Stomach (tissue), 4 donors: ENCODE measurements at regions not wholly inside any gene's neighbourhood (a gene's known extent, or its start where the extent isn't known, plus 50 kb on each side); places are given as distances from the start of the nearest gene placed in this dataset.

Source experiments
- EP300 ChIP-seq: sonication (generic); formaldehyde crosslinking; IDR thresholded peaks from one replicate; pipeline ENCODE4 v1.6.1; 2017; ENCODE audit warnings: antibody characterized with exemption
- POLR2A ChIP-seq, 4 donors: fragments of 450-650 bp; IDR thresholded peaks; one replicate each; pipeline ENCODE4 v1.6.1; 2016; ENCODE audit warnings: antibody characterized with exemption in 4 of 4, control low read depth in 2 of 4, mild to moderate bottlenecking in 1 of 4, moderate library complexity in 1 of 4
- POLR2AphosphoS5 ChIP-seq, 3 donors: sonication (generic); formaldehyde crosslinking; IDR thresholded peaks; one replicate each; pipeline ENCODE4 v1.6.1; 2016; ENCODE audit warnings: antibody characterized with exemption in 3 of 3
- TF ChIP-seq, protein P1 (sequence below), 7 experiments: fragments of 450-650 bp in 4 of 7; fragments of 200-600 bp in 3 of 7; sonication (generic) in 3 of 7; IDR thresholded peaks; one replicate each; pipeline ENCODE4 v1.5.1; 2016 to 2019; ENCODE audit warnings: antibody characterized with exemption in 7 of 7, control low read depth in 2 of 7, mild to moderate bottlenecking in 1 of 7

DNA sequence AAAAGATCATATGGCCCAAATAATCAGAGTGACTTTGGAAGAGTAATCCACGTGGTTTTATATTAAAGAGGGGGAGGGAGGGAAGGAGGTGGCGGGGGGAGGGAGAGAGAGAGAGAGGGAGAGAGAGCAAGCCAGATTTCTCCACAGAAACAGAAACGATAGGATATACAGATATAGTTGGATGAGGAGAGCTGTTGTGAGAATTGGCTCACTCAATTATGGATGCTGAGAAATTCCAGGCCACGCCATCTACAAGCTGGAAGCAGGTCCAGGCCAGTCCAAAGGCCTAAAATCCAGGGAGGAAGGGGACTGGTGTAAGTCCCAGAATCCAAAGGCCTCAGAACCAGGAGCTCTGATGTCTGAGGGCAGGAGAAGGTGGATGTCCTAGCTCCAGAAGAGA lies 75.5 kb downstream of the CXCL12 start:
- TF ChIP-seq, protein P1, sequence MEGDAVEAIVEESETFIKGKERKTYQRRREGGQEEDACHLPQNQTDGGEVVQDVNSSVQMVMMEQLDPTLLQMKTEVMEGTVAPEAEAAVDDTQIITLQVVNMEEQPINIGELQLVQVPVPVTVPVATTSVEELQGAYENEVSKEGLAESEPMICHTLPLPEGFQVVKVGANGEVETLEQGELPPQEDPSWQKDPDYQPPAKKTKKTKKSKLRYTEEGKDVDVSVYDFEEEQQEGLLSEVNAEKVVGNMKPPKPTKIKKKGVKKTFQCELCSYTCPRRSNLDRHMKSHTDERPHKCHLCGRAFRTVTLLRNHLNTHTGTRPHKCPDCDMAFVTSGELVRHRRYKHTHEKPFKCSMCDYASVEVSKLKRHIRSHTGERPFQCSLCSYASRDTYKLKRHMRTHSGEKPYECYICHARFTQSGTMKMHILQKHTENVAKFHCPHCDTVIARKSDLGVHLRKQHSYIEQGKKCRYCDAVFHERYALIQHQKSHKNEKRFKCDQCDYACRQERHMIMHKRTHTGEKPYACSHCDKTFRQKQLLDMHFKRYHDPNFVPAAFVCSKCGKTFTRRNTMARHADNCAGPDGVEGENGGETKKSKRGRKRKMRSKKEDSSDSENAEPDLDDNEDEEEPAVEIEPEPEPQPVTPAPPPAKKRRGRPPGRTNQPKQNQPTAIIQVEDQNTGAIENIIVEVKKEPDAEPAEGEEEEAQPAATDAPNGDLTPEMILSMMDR (IDR thresholded peaks at IDR 0.05): no peak
- TF ChIP-seq POLR2A (IDR thresholded peaks at IDR 0.05) (no peak), EP300 (no peak), POLR2AphosphoS5 (IDR thresholded peaks at IDR 0.05) (no peak)
